GM18867 (cell line): ENCODE measurements at regions not wholly inside any gene's neighbourhood (a gene's known extent, or its start where the extent isn't known, plus 50 kb on each side); places are given as distances from the start of the nearest gene placed in this dataset.

Source experiments
- ATAC-seq: cut with Tn5 transposase; IDR thresholded peaks from one replicate; pipeline ENCODE4 v1.9.1; 2021; ENCODE audit warnings: mild to moderate bottlenecking, moderate library complexity; ENCODE audit not compliant: unreplicated experiment

- no peak for ATAC-seq
Observed at GRCh38 chr11:91264481-91264880, 960.1 kb upstream of the FAT3 start.

GRCh38 chr11:91263496-91264365 is 960.9 kb upstream of the FAT3 start:
- no peak for ATAC-seq

DNA sequence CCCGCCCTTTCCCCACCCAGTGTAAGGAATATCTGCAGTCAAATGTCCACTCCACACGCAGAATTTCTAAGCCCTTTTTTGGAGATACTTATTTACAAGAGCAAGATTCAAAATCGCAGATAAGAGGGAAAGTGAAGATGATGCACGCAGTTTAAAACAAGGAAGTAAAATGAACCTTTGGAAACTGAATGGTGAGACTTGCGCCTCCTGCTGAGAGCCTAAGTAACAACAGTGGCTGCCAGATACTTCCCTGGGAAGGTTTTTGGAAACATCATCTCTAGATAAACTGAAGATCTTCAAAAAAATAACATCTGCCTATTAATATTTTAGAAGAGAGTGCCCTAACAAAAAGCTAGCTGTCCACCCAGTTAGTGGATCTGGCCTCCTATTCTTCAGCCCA is 963.1 kb upstream of the FAT3 start:
- no peak for ATAC-seq

DNA sequence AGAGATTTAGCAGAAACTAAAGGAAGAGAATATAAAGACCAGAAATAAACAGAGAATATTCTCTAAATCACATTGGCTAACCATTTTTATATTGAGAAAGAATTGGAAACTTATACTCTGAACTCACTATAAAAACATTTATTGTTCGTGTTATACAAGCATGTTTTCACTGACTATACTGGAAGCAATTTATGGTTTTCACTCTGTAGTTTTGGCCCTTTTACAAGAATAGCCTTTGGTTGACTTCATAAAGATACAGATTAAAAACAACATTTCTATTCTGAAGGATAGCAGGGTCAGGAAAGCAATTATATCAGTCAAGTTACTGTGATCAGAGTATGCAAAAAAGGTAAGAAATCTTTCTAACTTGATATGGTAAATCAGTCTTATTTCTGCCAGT is 965.7 kb upstream of the FAT3 start:
- ATAC-seq, result no peak

GRCh38 chr11:91257667-91258066 is 967.0 kb upstream of the FAT3 start:
- no peak for ATAC-seq

GRCh38 chr11:91248199-91248807 is 976.3 kb upstream of the FAT3 start:
- no peak for ATAC-seq

GRCh38 chr11:91247009-91247735 is 977.4 kb upstream of the FAT3 start:
- ATAC-seq, result no peak

DNA sequence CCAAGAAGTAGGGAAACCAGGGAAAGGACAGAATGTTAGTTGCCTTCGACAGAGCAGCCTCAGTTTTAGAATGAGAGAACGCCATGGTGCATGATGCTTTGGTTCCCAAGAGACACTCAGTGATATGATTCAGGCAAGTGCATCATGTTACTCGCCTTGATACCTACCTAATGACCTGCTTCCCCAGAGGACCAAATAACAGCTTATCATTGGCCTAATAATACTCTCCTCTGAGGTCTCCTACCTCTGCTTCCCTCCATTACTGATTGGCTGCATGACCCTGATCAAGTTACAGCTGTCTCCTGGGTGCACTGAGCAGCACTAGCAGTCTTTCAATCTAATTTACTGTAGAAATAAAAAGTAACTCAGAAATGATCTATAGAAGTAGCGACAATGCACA is 979.7 kb upstream of the FAT3 start:
- no peak for ATAC-seq

DNA sequence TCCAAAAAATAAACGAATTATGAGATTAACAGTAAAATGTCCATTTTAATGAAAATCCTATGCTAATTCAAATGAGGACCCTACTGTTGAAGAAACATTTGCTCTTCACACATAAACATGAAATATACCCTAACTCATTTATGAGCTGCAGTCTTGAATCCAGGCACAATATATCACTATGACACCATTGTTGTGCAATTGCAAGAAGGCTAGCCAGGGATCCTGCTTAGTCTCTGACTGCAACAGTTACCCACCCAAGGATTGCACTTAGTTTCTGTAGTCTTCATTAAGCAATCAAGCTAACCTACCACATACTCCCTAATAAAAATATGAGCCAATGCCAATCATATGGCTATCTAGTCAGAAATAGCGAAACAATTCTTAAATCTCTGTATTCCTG is 981.0 kb upstream of the FAT3 start:
- no peak for ATAC-seq

DNA sequence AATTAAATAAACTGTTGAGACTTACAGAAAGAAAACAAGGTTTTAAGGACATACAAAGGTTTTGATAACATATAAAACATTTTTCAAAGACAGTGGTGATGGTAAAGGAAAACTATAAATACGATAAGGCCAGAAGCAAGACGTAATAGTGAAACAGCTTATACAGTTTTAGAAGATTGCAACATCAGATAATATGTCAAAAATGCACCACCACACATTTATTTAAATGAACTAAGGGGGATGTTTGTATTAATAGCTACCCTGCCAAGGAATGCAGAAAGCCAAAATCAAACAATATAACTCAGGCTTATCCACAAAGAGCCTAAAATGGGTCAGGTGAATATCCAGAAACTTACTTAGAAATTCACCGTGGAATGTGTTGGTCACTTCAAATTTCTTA is 981.6 kb upstream of the FAT3 start:
- ATAC-seq, result no peak

- ATAC-seq, result no peak
Observed at GRCh38 chr11:91241226-91241625, 983.4 kb upstream of the FAT3 start.

- ATAC-seq, result no peak
Observed at GRCh38 chr11:91239359-91239758, 985.3 kb upstream of the FAT3 start.

DNA sequence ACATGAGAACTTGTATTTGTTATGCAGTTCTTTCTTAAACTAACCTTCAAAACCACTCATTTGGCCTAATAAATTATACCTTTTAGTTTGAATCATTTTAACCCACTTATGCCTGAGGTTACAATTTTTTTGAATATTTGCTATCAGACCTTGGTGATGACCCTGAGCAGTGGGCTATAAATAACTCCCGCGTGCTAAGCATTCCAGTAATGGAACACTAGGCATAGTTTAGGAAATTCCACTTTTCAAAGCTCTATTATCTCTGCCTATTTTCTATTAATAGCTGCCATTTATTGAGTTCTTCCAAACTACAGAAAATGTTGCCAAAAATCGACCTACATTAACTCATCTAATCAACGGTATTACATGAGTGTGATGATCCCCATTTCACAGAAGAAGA is 993.4 kb upstream of the FAT3 start:
- no peak for ATAC-seq

GRCh38 chr11:91230647-91231046 is 994.0 kb upstream of the FAT3 start:
- ATAC-seq, result no peak

GRCh38 chr11:91222830-91223229 is 1000.0 kb upstream of the CHORDC1 start:
- no peak for ATAC-seq

GRCh38 chr11:91220476-91221202 is 997.8 kb upstream of the CHORDC1 start:
- no peak for ATAC-seq

GRCh38 chr11:91219535-91219934 is 996.7 kb upstream of the CHORDC1 start:
- no peak for ATAC-seq

DNA sequence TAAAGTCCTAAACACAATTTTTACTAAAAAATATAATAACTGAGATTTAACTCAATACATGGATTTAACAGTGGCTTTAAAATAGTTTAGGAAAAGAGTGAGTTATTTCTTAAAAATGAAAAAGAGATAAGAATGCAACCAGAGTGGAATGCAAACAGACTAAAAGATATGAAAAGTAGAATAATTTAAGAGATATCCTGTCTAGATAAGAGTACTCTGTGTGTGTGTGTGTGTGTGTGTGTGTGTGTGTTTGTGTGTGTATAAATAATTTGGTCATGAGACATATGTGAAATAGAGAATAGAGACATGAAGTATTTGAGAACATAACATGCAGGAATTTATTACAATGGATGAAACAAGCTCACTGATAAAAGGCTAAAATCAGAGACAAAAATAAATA is 986.9 kb upstream of the CHORDC1 start:
- no peak for ATAC-seq

DNA sequence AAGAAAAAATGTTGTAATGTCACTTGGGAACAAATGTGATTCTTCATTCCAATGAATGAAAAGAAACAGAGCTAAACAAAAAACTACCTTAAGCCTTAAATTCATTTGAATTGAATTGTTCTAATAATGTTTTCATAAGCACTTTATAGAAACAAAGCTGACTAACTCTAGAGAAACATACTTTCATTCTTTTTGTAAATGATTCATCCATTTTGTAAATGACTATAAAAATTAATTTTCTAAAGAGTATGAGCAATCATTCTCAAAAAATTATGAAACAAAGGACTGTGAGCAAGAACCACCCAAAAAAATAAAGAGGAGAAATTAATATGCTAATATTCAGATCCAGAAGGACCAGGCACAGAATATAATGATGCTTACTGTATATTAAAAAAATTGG is 986.5 kb upstream of the CHORDC1 start:
- no peak for ATAC-seq

DNA sequence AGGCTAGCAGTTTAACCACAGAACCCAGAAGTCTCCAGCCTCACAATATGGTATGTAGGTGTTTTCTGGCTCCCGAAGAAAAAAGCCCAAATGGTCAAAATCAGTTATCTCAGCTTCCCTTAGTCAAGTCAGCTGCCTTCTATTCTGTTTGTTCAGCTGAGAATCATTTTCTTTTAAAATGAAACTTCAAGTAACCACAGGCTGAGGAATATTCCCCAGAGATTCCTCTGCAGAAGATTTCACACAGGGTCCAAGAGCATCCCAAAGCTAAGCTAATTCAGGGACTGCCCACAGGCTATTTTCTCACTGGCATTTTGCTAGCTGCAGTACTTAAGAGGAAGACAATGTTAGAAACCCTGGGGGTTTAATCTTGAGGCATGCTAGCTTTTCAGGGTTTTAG is 977.0 kb upstream of the CHORDC1 start:
- ATAC-seq, result no peak

- no peak for ATAC-seq
Observed at GRCh38 chr11:91194546-91194945, 971.7 kb upstream of the CHORDC1 start.
